OCI-LY1 (cell line): ENCODE measurements at regions not wholly inside any gene's neighbourhood (a gene's known extent, or its start where the extent isn't known, plus 50 kb on each side); places are given as distances from the start of the nearest gene placed in this dataset.

ENCODE experiments used
- H2AFZ ChIP-seq: fragments of 200-600 bp; sonication (generic), shearing (Covaris generic); 2 replicates; pipeline ENCODE4 v1.6.0; 2014; ENCODE audit warnings: antibody characterized with exemption, mild to moderate bottlenecking, low read length
- H3F3A ChIP-seq: fragments of 200-600 bp; sonication (generic), shearing (Covaris generic); 2 replicates; pipeline ENCODE4 v1.6.0; 2014; ENCODE audit warnings: mild to moderate bottlenecking, antibody characterized with exemption, low read length, moderate library complexity; ENCODE audit not compliant: insufficient read depth
- H3K27ac ChIP-seq: fragments of 200-600 bp; sonication (generic); 2 replicates; pipeline ENCODE4 v1.5.1; 2014; ENCODE audit warnings: low read length, mixed run types, mild to moderate bottlenecking, low read depth; ENCODE audit not compliant: poor library complexity, severe bottlenecking
- H3K27me3 ChIP-seq: fragments of 200-600 bp; sonication (generic); 2 replicates; pipeline ENCODE4 v1.6.0; 2014; ENCODE audit warnings: antibody characterized with exemption, mild to moderate bottlenecking, low read length, moderate library complexity; ENCODE audit not compliant: insufficient read depth
- H3K36me3 ChIP-seq: fragments of 200-600 bp; sonication (generic); 2 replicates; pipeline ENCODE4 v1.6.1; 2014; ENCODE audit warnings: mild to moderate bottlenecking, antibody characterized with exemption, low read length, moderate library complexity, mixed read lengths; ENCODE audit not compliant: insufficient read depth
- H3K4me1 ChIP-seq: fragments of 200-600 bp; sonication (generic); 2 replicates; pipeline ENCODE4 v1.5.1; 2014; ENCODE audit warnings: mild to moderate bottlenecking, low read length, moderate library complexity; ENCODE audit not compliant: insufficient read depth, severe bottlenecking
- H3K4me2 ChIP-seq: fragments of 200-600 bp; sonication (generic), shearing (Covaris generic); 2 replicates; pipeline ENCODE4 v1.6.1; 2014; ENCODE audit warnings: low read length
- H3K4me3 ChIP-seq: fragments of 200-600 bp; sonication (generic); 2 replicates; pipeline ENCODE4 v1.5.1; 2014; ENCODE audit warnings: low read length, low read depth, mild to moderate bottlenecking, mixed read lengths; ENCODE audit not compliant: poor library complexity, severe bottlenecking
- H3K79me2 ChIP-seq: fragments of 200-600 bp; shearing (Covaris generic); 2 replicates; pipeline ENCODE4 v1.6.1; 2016; ENCODE audit warnings: mixed run types, low read length, mixed read lengths; ENCODE audit not compliant: insufficient read depth
- H3K9ac ChIP-seq: fragments of 200-600 bp; sonication (generic), shearing (Covaris generic); 2 replicates; pipeline ENCODE4 v1.6.1; 2014; ENCODE audit warnings: mild to moderate bottlenecking, low read length, mixed read lengths
- H3K9me2 ChIP-seq: fragments of 200-600 bp; sonication (generic), shearing (Covaris generic); 2 replicates; pipeline ENCODE4 v1.6.1; 2014; ENCODE audit warnings: low read depth, mild to moderate bottlenecking, low read length, mixed read lengths
- H3K9me3 ChIP-seq: fragments of 200-600 bp; shearing (Covaris generic); 2 replicates; pipeline ENCODE4 v1.6.1; 2014; ENCODE audit warnings: low read length, mixed read lengths
- H4K20me1 ChIP-seq: fragments of 200-600 bp; sonication (generic), shearing (Covaris generic); 2 replicates; pipeline ENCODE4 v1.6.0; 2016; ENCODE audit warnings: mild to moderate bottlenecking, low read length; ENCODE audit not compliant: insufficient read depth
- EZH2 ChIP-seq: fragments of 200-600 bp; sonication (generic), shearing (Covaris generic); IDR thresholded peaks from 2 replicates; pipeline ENCODE4 v1.8.0; 2017; ENCODE audit warnings: borderline replicate concordance, mixed run types, mild to moderate bottlenecking, antibody characterized with exemption, low read length, moderate library complexity, mixed read lengths
- TF ChIP-seq, protein P1 (sequence below): fragments of 200-600 bp; sonication (generic), shearing (Covaris generic); IDR thresholded peaks from 2 replicates; pipeline ENCODE4 v1.5.1; 2017; ENCODE audit warnings: mild to moderate bottlenecking, antibody characterized with exemption, low read length, moderate library complexity, mixed read lengths

DNA sequence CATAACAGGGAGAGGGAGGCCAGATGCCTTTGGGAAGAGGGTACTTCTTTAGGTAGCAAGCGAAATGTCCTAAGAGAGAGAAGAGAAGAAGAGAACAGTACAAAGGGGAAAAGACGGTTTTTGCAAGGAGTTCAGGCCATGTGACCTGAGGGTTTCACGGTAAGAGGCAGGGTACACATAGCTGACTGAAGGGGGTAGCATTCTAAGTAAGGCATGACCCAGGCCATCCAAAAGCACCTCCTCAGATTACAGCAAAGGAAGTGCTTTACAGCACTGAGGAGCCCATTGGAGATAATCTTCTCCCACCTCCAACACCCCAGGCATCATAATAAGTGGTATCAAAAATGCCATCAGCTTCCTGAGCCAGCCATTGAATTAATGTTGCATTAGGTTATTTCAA, 258.2 kb upstream of the NPY start:
- no peaks in the 10 kb centered on the region for H3K9me2 ChIP-seq
- no peaks in the 10 kb centered on the region for H4K20me1 ChIP-seq
- no peaks in the 10 kb centered on the region for H3F3A ChIP-seq
- no peak overlapping the region for H3K9ac ChIP-seq
- no peaks in the 10 kb centered on the region for H3K36me3 ChIP-seq
- TF ChIP-seq EZH2: no peak
- TF ChIP-seq, protein P1, sequence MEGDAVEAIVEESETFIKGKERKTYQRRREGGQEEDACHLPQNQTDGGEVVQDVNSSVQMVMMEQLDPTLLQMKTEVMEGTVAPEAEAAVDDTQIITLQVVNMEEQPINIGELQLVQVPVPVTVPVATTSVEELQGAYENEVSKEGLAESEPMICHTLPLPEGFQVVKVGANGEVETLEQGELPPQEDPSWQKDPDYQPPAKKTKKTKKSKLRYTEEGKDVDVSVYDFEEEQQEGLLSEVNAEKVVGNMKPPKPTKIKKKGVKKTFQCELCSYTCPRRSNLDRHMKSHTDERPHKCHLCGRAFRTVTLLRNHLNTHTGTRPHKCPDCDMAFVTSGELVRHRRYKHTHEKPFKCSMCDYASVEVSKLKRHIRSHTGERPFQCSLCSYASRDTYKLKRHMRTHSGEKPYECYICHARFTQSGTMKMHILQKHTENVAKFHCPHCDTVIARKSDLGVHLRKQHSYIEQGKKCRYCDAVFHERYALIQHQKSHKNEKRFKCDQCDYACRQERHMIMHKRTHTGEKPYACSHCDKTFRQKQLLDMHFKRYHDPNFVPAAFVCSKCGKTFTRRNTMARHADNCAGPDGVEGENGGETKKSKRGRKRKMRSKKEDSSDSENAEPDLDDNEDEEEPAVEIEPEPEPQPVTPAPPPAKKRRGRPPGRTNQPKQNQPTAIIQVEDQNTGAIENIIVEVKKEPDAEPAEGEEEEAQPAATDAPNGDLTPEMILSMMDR: no peak
- H3K27me3 ChIP-seq: no peaks in the 10 kb centered on the region
- H3K79me2 ChIP-seq: no peaks in the 10 kb centered on the region
- H2AFZ ChIP-seq: no peak overlapping the region
- no peak overlapping the region for H3K4me2 ChIP-seq
- H3K4me3 ChIP-seq: no peak overlapping the region
- no peaks in the 10 kb centered on the region for H3K9me3 ChIP-seq
- no peaks in the 10 kb centered on the region for H3K4me1 ChIP-seq
- H3K27ac ChIP-seq: no peak overlapping the region

DNA sequence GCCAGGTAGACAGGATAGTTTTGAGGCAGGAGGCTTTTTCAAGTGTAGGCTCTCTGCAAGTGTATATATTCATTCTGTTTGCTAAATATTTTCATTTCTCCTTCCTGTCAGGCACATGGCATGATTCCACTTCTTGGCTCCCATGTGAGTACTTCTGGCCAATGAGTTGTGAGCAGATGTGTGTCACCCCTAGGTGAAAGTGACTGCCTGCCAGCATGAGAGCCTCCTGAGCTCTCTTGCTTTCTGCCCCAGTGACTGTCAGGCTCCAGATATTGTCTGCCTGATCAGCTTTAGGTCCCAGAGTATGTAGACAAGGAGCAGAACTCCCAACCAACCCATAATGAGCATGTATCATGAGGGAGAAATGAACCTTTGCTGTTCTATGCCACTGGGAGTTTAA, 257.6 kb upstream of the NPY start:
- no peak overlapping the region for H3K27ac ChIP-seq
- TF ChIP-seq, protein P1: no peak
- TF ChIP-seq EZH2: no peak
- H3K4me2 ChIP-seq: no peak overlapping the region
- no peaks in the 10 kb centered on the region for H3F3A ChIP-seq
- H3K9ac ChIP-seq: no peak overlapping the region
- no peaks in the 10 kb centered on the region for H3K9me3 ChIP-seq
- H4K20me1 ChIP-seq: no peaks in the 10 kb centered on the region
- H3K4me1 ChIP-seq: no peaks in the 10 kb centered on the region
- H3K36me3 ChIP-seq: no peaks in the 10 kb centered on the region
- H3K27me3 ChIP-seq: no peaks in the 10 kb centered on the region
- no peak overlapping the region for H3K4me3 ChIP-seq
- H3K79me2 ChIP-seq: no peaks in the 10 kb centered on the region
- H2AFZ ChIP-seq: no peak overlapping the region
- H3K9me2 ChIP-seq: no peaks in the 10 kb centered on the region

DNA sequence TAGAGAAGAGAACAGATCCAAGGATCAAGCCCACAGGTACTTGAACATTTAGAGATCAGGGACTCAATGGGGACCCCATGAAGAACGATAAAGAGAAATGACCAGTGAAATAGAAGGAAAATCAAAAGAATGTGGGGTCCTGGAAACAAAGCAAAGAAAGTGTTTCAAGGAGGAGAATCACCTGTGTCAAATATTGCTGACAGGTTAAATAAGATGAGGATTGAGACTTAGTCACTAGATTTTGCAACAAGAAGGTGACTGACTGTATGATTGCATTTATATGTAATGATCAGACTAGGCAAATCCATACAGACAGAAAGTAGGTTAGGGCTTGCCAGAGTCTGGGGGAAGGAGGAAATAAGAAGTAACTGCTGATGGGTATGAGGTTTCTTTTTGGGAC, 254.9 kb upstream of the NPY start:
- no peak overlapping the region for H3K4me2 ChIP-seq
- no peak overlapping the region for H2AFZ ChIP-seq
- H3K9ac ChIP-seq: no peak overlapping the region
- H3K4me3 ChIP-seq: no peak overlapping the region
- H3K9me2 ChIP-seq: no peaks in the 10 kb centered on the region
- no peaks in the 10 kb centered on the region for H3K79me2 ChIP-seq
- no peak overlapping the region for H3K27ac ChIP-seq
- TF ChIP-seq EZH2: no peak
- TF ChIP-seq, protein P1: no peak
- no peaks in the 10 kb centered on the region for H4K20me1 ChIP-seq
- H3F3A ChIP-seq: no peaks in the 10 kb centered on the region
- H3K4me1 ChIP-seq: no peaks in the 10 kb centered on the region
- H3K9me3 ChIP-seq: no peaks in the 10 kb centered on the region
- H3K27me3 ChIP-seq: no peaks in the 10 kb centered on the region
- no peaks in the 10 kb centered on the region for H3K36me3 ChIP-seq
